ENCODE measurements at regions not wholly inside any gene's neighbourhood (a gene's known extent, or its start where the extent isn't known, plus 50 kb on each side); places are given as distances from the start of the nearest gene placed in this dataset.
"Not testable (repeated sequence)": the region's sequence is repeated elsewhere in the genome, so short reads cannot be mapped to it uniquely, and the experiment has no call there.

DNA sequence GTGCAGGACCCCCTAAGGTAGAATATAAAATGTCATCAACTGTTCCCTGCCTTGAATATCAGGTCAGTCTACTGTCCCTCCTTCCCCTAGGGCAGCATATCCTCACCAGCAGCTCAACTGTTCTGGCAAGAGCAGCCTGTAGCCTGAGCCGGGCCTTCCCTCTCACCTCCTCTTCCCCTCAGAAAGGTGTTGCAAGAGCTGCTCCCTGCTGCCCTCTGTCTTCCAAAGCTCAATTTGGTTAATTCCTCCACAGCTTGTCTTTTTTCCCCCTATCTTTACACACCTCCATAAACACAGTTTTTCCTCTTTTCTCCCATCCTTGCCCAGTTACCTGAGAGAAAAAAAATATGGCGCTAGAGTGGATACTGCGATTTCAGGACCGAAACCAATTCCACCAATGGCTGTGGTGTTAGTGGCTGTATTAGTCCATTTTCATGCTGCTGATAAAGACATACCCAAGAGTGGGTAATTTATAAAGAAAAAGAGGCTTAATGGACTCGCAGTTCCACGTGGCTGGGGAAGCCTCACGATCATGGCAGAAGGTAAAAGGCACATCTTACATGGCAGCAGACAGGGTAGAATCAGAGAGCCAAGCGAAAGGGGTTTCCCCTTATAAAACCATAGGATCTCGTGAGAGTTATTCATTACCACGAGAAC is 184.7 kb downstream of the MREG start:
- DNase-seq = peak; percentile 25 to 35
- H3K27ac Mint-ChIP-seq = peak overlapping the region in 1 of 2 donors; percentile 47
- H3K9me3 Mint-ChIP-seq = no peaks in the 10 kb centered on the region

GRCh38 chr2:215826838-215827441 is 186.4 kb downstream of the MREG start:
- DNase-seq (no peak), ATAC-seq (no peak)
- Mint-ChIP-seq H3K9me3 (peaks cover 0 to 4% of the 10 kb centered on the region in 2 donors), H3K4me1 (peaks cover 11% of the 10 kb centered on the region), H3K27me3 (no peaks in the 10 kb centered on the region), H3K4me3 (no peak overlapping the region), H3K27ac (no peak overlapping the region)

More for the DNA sequence above, 184.7 kb downstream of the MREG start:
- peak; percentile 88 for ATAC-seq
- Mint-ChIP-seq H3K4me3 (no peak overlapping the region), H3K27me3 (no peaks in the 10 kb centered on the region), H3K4me1 (peaks cover 11% of the 10 kb centered on the region)

GRCh38 chr2:215826376-215826775 is 187.0 kb downstream of the MREG start:
- no peaks in the 10 kb centered on the region for H3K27me3 Mint-ChIP-seq
- no peak overlapping the region for H3K4me3 Mint-ChIP-seq
- peaks cover 7% of the 10 kb centered on the region for H3K4me1 Mint-ChIP-seq
- peaks cover 0 to 6% of the 10 kb centered on the region in 2 donors for H3K9me3 Mint-ChIP-seq
- no peak for DNase-seq
- H3K27ac Mint-ChIP-seq = no peak overlapping the region
- no peak for ATAC-seq

GRCh38 chr2:215825707-215826106 is 187.6 kb downstream of the MREG start:
- H3K27ac Mint-ChIP-seq = no peak overlapping the region
- no peak for DNase-seq
- peaks cover 6% of the 10 kb centered on the region for H3K4me1 Mint-ChIP-seq
- ATAC-seq = no peak
- H3K27me3 Mint-ChIP-seq = no peaks in the 10 kb centered on the region
- H3K4me3 Mint-ChIP-seq = no peak overlapping the region
- peaks cover 0 to 8% of the 10 kb centered on the region in 2 donors for H3K9me3 Mint-ChIP-seq

GRCh38 chr2:215821298-215821697 is 192.1 kb downstream of the MREG start:
- H3K4me3 Mint-ChIP-seq, ATAC-seq, H3K27me3 Mint-ChIP-seq, DNase-seq, H3K27ac Mint-ChIP-seq, H3K4me1 Mint-ChIP-seq: not testable (repeated sequence)
- H3K9me3 Mint-ChIP-seq = peaks cover 0 to 18% of the 10 kb centered on the region in 2 donors

GRCh38 chr2:215819713-215820112 is 193.6 kb downstream of the MREG start:
- H3K27ac Mint-ChIP-seq, DNase-seq, H3K4me3 Mint-ChIP-seq, ATAC-seq, H3K27me3 Mint-ChIP-seq, H3K4me1 Mint-ChIP-seq: not testable (repeated sequence)
- peaks cover 0 to 18% of the 10 kb centered on the region in 2 donors for H3K9me3 Mint-ChIP-seq

DNA sequence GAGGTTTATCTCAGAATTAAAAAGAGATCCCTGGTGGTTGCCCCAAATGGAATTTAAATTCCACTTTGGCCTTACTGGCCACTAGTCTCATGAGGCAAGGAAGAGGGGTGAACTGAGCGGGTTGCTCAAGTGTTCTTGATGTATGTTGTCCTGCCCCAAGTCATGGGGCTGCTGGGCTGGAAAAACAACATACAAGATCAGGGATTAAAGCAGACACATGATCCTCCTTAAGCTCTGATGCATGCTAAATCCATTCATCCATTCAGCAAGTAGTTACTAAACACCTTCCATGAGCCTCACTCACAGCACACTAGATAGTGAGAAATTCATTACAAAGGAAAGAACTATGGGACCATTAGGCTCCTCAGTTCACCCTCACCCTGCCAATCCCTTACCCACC is 196.3 kb downstream of the MREG start:
- peaks cover 8% of the 10 kb centered on the region for H3K4me1 Mint-ChIP-seq
- no peak overlapping the region for H3K27ac Mint-ChIP-seq
- ATAC-seq (no peak), DNase-seq (no peak)
- no peak overlapping the region for H3K4me3 Mint-ChIP-seq
- H3K9me3 Mint-ChIP-seq = peaks cover 0 to 15% of the 10 kb centered on the region in 2 donors
- H3K27me3 Mint-ChIP-seq = no peaks in the 10 kb centered on the region

- H3K27ac Mint-ChIP-seq = no peak overlapping the region
- H3K4me1 Mint-ChIP-seq = peaks cover 15% of the 10 kb centered on the region
- DNase-seq = no peak
- no peaks in the 10 kb centered on the region for H3K27me3 Mint-ChIP-seq
- no peak for ATAC-seq
- no peak overlapping the region for H3K4me3 Mint-ChIP-seq
- H3K9me3 Mint-ChIP-seq = peaks cover 0 to 12% of the 10 kb centered on the region in 2 donors
Measured at GRCh38 chr2:215816424-215816823, 196.9 kb downstream of the MREG start.

GRCh38 chr2:215815960-215816359 is 197.4 kb downstream of the MREG start:
- DNase-seq (no peak), ATAC-seq (no peak)
- Mint-ChIP-seq H3K27me3 (no peaks in the 10 kb centered on the region), H3K4me1 (peaks cover 19% of the 10 kb centered on the region), H3K4me3 (no peak overlapping the region), H3K9me3 (peaks cover 0 to 12% of the 10 kb centered on the region in 2 donors), H3K27ac (no peak overlapping the region)

DNA sequence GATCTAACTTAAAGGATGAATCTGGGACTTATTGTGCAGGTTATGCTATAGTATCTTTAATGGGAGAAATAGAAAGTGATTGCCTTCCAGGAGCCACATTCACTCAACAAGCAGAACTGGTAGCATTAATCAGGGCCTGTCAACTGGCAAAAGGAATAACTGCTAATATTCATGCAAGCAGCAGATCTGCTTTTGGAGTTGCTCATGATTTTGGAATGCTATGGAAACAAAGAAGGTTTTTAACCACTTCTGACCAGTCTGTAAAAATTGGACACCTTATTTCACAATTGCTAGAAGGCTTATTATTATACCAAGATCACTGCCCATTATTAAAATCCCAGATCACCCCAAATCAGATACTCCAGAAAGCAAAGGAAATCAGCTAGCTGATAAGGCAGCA is 200.4 kb downstream of the MREG start:
- H3K27ac Mint-ChIP-seq = no peak overlapping the region

GRCh38 chr2:215811409-215812345 is 201.7 kb downstream of the MREG start:
- DNase-seq = no peak
- H3K4me1 Mint-ChIP-seq = peaks cover 20% of the 10 kb centered on the region
- no peaks in the 10 kb centered on the region for H3K27me3 Mint-ChIP-seq
- H3K9me3 Mint-ChIP-seq = no peaks in the 10 kb centered on the region
- H3K4me3 Mint-ChIP-seq = no peak overlapping the region
- H3K27ac Mint-ChIP-seq = no peak overlapping the region
- no peak for ATAC-seq

More for the DNA sequence above, 200.4 kb downstream of the MREG start:
- ATAC-seq (no peak), DNase-seq (no peak)
- Mint-ChIP-seq H3K4me1 (peaks cover 20% of the 10 kb centered on the region), H3K9me3 (no peaks in the 10 kb centered on the region), H3K27me3 (no peaks in the 10 kb centered on the region), H3K4me3 (no peak overlapping the region)

DNA sequence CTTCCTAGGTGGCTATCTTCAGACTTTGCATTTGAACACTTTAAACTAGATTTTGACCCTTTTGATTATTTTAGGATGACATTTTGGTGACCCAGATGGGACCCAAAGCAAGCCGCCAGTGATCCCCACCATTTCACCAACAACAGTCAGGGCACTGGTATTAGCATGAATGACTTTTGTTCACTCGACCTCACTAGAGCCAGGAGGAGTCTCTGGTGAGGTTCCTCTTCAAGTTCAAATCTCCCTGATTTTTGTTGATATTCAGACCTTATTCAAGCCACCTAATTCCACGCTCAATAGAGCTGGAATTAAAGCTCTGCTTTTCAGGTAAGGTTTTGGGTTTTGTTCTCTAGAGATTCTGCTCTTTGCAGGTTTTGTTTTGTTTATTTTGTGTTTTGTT is 202.3 kb downstream of the MREG start:
- Mint-ChIP-seq H3K27ac (peak overlapping the region in 1 of 2 donors; percentile 25), H3K4me1 (peaks cover 20% of the 10 kb centered on the region), H3K4me3 (no peak overlapping the region), H3K9me3 (no peaks in the 10 kb centered on the region), H3K27me3 (no peaks in the 10 kb centered on the region)
- ATAC-seq = no peak
- no peak for DNase-seq

DNA sequence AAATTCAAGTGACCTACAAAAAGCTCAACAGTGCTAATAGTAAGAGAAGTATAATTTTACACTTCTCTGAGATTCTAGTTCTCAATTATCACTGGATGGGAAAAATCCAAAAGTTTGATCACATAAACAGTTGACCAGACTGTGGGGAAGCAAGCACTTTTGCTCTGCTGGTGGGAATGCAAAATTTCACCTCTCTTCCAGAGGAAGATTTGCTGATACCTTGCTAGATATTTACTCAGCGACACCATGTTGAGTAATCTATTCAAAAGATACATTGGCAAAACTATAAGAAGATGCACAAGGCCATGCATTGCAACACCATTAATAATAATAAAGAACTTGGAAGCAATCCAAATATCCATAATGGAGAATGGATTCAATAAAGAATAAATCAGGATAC is 204.4 kb downstream of the MREG start:
- Mint-ChIP-seq H3K27me3 (no peaks in the 10 kb centered on the region), H3K9me3 (no peaks in the 10 kb centered on the region), H3K4me3 (no peak overlapping the region), H3K27ac (no peak overlapping the region), H3K4me1 (peaks cover 20% of the 10 kb centered on the region)
- DNase-seq = no peak
- no peak for ATAC-seq

- Mint-ChIP-seq H3K4me3 (no peak overlapping the region), H3K27ac (no peak overlapping the region), H3K27me3 (no peaks in the 10 kb centered on the region), H3K9me3 (no peaks in the 10 kb centered on the region), H3K4me1 (peaks cover 20% of the 10 kb centered on the region)
- ATAC-seq (no peak), DNase-seq (no peak)
Measured at GRCh38 chr2:215808194-215808593, 205.2 kb downstream of the MREG start.

DNA sequence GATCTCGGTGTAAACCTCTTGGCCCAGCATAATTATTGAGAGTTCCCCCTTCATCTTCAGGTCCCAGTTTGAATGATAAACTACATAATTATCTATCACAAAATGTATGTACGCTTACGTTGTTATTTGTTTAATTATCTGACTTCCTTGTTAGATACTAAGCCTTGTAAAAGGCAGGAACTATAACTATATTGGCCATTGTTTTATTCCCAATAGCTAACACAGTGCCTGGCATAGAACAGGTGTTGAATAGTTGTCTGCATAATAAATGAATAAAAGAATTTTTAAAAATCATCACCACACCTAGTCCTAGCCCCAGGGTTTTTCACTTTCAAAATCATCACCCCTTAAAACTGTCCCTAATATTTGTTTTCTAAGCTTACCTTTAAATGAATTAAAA is 207.9 kb downstream of the MREG start:
- Mint-ChIP-seq H3K27me3 (no peaks in the 10 kb centered on the region), H3K4me3 (no peak overlapping the region), H3K27ac (no peak overlapping the region), H3K9me3 (no peaks in the 10 kb centered on the region), H3K4me1 (no peaks in the 10 kb centered on the region)
- no peak for DNase-seq
- ATAC-seq = no peak

DNA sequence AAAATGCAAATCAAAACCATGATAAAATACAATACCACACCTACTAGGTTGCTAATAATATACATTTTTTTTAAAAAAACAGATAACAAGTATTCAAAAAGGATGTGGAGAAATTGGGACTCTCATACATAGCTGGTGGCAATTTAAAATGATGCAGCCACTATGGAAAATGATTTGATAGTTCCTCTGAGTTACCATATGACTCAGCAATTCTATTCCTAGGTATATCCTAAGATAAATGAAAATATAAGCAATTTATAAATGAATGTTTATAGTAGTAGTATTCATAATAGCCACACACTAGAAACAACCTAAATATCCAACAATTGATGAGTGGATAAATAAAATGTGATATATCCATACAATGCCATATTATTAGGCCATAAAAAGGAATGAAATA is 210.2 kb downstream of the MREG start:
- Mint-ChIP-seq H3K27ac (no peak overlapping the region), H3K4me3 (no peak overlapping the region), H3K9me3 (no peaks in the 10 kb centered on the region), H3K4me1 (no peaks in the 10 kb centered on the region), H3K27me3 (no peaks in the 10 kb centered on the region)
- ATAC-seq (no peak), DNase-seq (no peak)

Data from stimulated activated naive CD8-positive, alpha-beta T cell treated with anti-CD3 and anti-CD28 coated beads, Interleukin-15, amount 100 ng/mL, for 72 hours (primary cell).